ENCODE measurements at regions not wholly inside any gene's neighbourhood (a gene's known extent, or its start where the extent isn't known, plus 50 kb on each side); places are given as distances from the start of the nearest gene placed in this dataset.

GRCh38 chr13:105897575-105897974, 637.9 kb downstream of the EFNB2 start:
- TF ChIP-seq CTCF (IDR thresholded peaks at IDR 0.05) (no peak), POLR2A (IDR thresholded peaks at IDR 0.05) (no peak)
